Adipocyte (in vitro differentiated cells): ENCODE measurements at regions not wholly inside any gene's neighbourhood (a gene's known extent, or its start where the extent isn't known, plus 50 kb on each side); places are given as distances from the start of the nearest gene placed in this dataset.

Source experiments
- DNase-seq: peaks from one replicate; pipeline ENCODE4 v3.0.0-alpha.2; 2015; ENCODE audit warnings: low read depth
- H3K27me3 ChIP-seq: replicated peaks from 2 replicates; pipeline ENCODE4 v1.7.0; 2013; ENCODE audit warnings: mild to moderate bottlenecking, low read length, moderate library complexity; ENCODE audit not compliant: control insufficient read depth, insufficient read depth
- H3K36me3 ChIP-seq: 2 replicates; pipeline ENCODE4 v1.7.0; 2013; ENCODE audit warnings: low read length, mild to moderate bottlenecking, moderate library complexity; ENCODE audit not compliant: control insufficient read depth, insufficient read depth, severe bottlenecking
- H3K4me1 ChIP-seq: 2 replicates; pipeline ENCODE4 v1.7.0; 2013; ENCODE audit warnings: mild to moderate bottlenecking, low read length, moderate library complexity; ENCODE audit not compliant: control insufficient read depth, insufficient read depth
- H3K4me3 ChIP-seq: 2 replicates; pipeline ENCODE4 v1.7.0; 2013; ENCODE audit warnings: mild to moderate bottlenecking, low read length, moderate library complexity
- H3K9ac ChIP-seq: 2 replicates; pipeline ENCODE4 v1.7.0; 2013; ENCODE audit warnings: mild to moderate bottlenecking, low read length, moderate library complexity
- H3K9me3 ChIP-seq: 2 replicates; pipeline ENCODE4 v1.7.0; 2013; ENCODE audit warnings: mild to moderate bottlenecking, low read length, moderate library complexity; ENCODE audit not compliant: control insufficient read depth

- H3K9ac ChIP-seq: no peak overlapping the region
- H3K36me3 ChIP-seq: no peaks in the 10 kb centered on the region
- no peaks in the 10 kb centered on the region for H3K4me1 ChIP-seq
- no peak overlapping the region for H3K4me3 ChIP-seq
- peaks cover 28% of the 10 kb centered on the region for H3K27me3 ChIP-seq
- DNase-seq: no peak
- peaks cover 3% of the 10 kb centered on the region for H3K9me3 ChIP-seq
Measured at GRCh38 chr22:48575618-48576332, 1251.9 kb downstream of the BRD1 start.

- Histone ChIP-seq H3K9ac (no peak overlapping the region), H3K9me3 (peaks cover 4% of the 10 kb centered on the region), H3K36me3 (no peaks in the 10 kb centered on the region), H3K27me3 (peaks cover 28% of the 10 kb centered on the region), H3K4me1 (no peaks in the 10 kb centered on the region), H3K4me3 (no peak overlapping the region)
- peak; percentile 4 for DNase-seq
Measured at GRCh38 chr22:48574776-48575617, 1252.7 kb downstream of the BRD1 start.

- DNase-seq: no peak
- Histone ChIP-seq H3K9me3 (peaks cover 4% of the 10 kb centered on the region), H3K36me3 (no peaks in the 10 kb centered on the region), H3K4me3 (no peak overlapping the region), H3K27me3 (peaks cover 22% of the 10 kb centered on the region), H3K4me1 (no peaks in the 10 kb centered on the region), H3K9ac (no peak overlapping the region)
Measured at GRCh38 chr22:48573766-48574165, 1253.9 kb downstream of the BRD1 start.

GRCh38 chr22:48572951-48573350 is 1254.7 kb downstream of the BRD1 start:
- H3K9ac ChIP-seq: no peak overlapping the region
- no peak for DNase-seq
- no peaks in the 10 kb centered on the region for H3K4me1 ChIP-seq

GRCh38 chr22:48570912-48571311 is 1256.8 kb downstream of the BRD1 start:
- peaks cover 4% of the 10 kb centered on the region for H3K9me3 ChIP-seq
- no peak overlapping the region for H3K4me3 ChIP-seq
- H3K36me3 ChIP-seq: no peaks in the 10 kb centered on the region
- no peak for DNase-seq
- no peak overlapping the region for H3K9ac ChIP-seq
- peaks cover 17% of the 10 kb centered on the region for H3K27me3 ChIP-seq
- no peaks in the 10 kb centered on the region for H3K4me1 ChIP-seq

More at GRCh38 chr22:48572951-48573350, 1254.7 kb downstream of the BRD1 start:
- Histone ChIP-seq H3K27me3 (peaks cover 22% of the 10 kb centered on the region), H3K36me3 (no peaks in the 10 kb centered on the region), H3K9me3 (peaks cover 4% of the 10 kb centered on the region), H3K4me3 (no peak overlapping the region)

- no peak overlapping the region for H3K9ac ChIP-seq
- H3K4me3 ChIP-seq: no peak overlapping the region
- DNase-seq: no peak
- H3K27me3 ChIP-seq: peaks cover 15% of the 10 kb centered on the region
- peaks cover 4% of the 10 kb centered on the region for H3K9me3 ChIP-seq
- no peaks in the 10 kb centered on the region for H3K4me1 ChIP-seq
- H3K36me3 ChIP-seq: no peaks in the 10 kb centered on the region
Measured at GRCh38 chr22:48569476-48570233, 1258.0 kb downstream of the BRD1 start.

GRCh38 chr22:48568736-48569330 is 1258.8 kb downstream of the BRD1 start:
- no peak for DNase-seq

GRCh38 chr22:48567213-48567975 is 1260.3 kb downstream of the BRD1 start:
- no peak overlapping the region for H3K9ac ChIP-seq
- no peaks in the 10 kb centered on the region for H3K36me3 ChIP-seq
- peaks cover 5% of the 10 kb centered on the region for H3K27me3 ChIP-seq
- peaks cover 4% of the 10 kb centered on the region for H3K9me3 ChIP-seq
- DNase-seq: no peak
- no peaks in the 10 kb centered on the region for H3K4me1 ChIP-seq
- H3K4me3 ChIP-seq: no peak overlapping the region

More at GRCh38 chr22:48568736-48569330, 1258.8 kb downstream of the BRD1 start:
- no peaks in the 10 kb centered on the region for H3K36me3 ChIP-seq
- H3K9ac ChIP-seq: no peak overlapping the region
- H3K4me1 ChIP-seq: no peaks in the 10 kb centered on the region
- no peak overlapping the region for H3K4me3 ChIP-seq
- H3K9me3 ChIP-seq: peaks cover 4% of the 10 kb centered on the region
- H3K27me3 ChIP-seq: peaks cover 10% of the 10 kb centered on the region

GRCh38 chr22:48566741-48567140 is 1260.9 kb downstream of the BRD1 start:
- Histone ChIP-seq H3K4me1 (no peaks in the 10 kb centered on the region), H3K36me3 (no peaks in the 10 kb centered on the region), H3K9me3 (peaks cover 4% of the 10 kb centered on the region), H3K9ac (no peak overlapping the region), H3K27me3 (peaks cover 5% of the 10 kb centered on the region), H3K4me3 (no peak overlapping the region)
- no peak for DNase-seq

- H3K4me3 ChIP-seq: no peak overlapping the region
- no peak overlapping the region for H3K9ac ChIP-seq
- no peaks in the 10 kb centered on the region for H3K4me1 ChIP-seq
- H3K9me3 ChIP-seq: peaks cover 3% of the 10 kb centered on the region
- H3K27me3 ChIP-seq: peaks cover 5% of the 10 kb centered on the region
- DNase-seq: no peak
- no peaks in the 10 kb centered on the region for H3K36me3 ChIP-seq
Measured at GRCh38 chr22:48565901-48566501, 1261.7 kb downstream of the BRD1 start.
